NCI-H2196 (cell line): ENCODE measurements at regions not wholly inside any gene's neighbourhood (a gene's known extent, or its start where the extent isn't known, plus 50 kb on each side); places are given as distances from the start of the nearest gene placed in this dataset.
A peak's percentile ranks its signal among the peaks of the same experiment; 100 is the strongest.

Experiments
- DNase-seq: peaks from one replicate; lab custom pipeline; 2025; ENCODE audit not compliant: unreplicated experiment; lab: John Stamatoyannopoulos, UW

- no peak for DNase-seq
Measured at GRCh38 chr2:12163866-12164265, 417.4 kb downstream of the LPIN1 start.

- no peak for DNase-seq
Measured at GRCh38 chr2:12164689-12165088, 418.3 kb downstream of the LPIN1 start.

DNA sequence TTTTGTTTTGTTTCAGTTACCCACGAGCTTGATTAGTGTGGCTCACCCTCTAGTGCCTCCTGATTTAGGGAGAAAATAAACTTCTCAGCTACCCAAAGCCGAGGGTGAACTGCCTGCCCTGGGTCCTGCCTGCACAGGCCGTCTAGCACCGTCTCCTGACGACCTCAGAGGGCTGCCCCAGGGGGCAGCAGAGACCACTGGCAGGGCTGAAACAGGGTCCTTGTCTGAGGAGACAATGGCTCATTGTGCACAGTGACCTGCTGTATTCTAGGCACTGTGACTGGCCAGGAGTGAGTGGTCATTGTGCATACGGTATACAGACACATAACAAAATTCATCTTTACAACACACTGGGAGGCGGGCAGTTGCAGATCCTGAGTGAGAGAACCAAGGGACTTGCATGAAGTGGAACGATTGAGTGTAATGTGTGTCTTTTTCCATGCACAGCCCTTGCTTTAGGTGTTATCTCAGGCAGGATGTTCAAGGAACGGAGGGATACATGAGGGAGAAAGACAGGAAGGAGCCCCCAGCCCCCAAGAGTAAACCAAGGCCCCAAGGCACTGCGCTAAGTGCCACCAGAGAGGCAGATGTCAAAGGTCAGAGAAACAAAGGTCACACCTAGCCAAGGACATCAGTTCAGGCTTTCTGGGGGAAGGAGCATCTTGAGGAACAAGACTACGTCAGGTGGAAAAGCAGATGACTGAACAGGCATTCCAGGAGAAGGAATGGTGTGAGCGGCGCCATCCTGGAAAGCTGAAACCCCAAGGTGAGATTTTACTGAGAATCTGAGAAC is 421.3 kb downstream of the LPIN1 start:
- no peak for DNase-seq

- no peak for DNase-seq
Measured at GRCh38 chr2:12168354-12168753, 421.9 kb downstream of the LPIN1 start.

- peak; percentile 24 for DNase-seq
Measured at GRCh38 chr2:12168791-12169388, 422.5 kb downstream of the LPIN1 start.

DNA sequence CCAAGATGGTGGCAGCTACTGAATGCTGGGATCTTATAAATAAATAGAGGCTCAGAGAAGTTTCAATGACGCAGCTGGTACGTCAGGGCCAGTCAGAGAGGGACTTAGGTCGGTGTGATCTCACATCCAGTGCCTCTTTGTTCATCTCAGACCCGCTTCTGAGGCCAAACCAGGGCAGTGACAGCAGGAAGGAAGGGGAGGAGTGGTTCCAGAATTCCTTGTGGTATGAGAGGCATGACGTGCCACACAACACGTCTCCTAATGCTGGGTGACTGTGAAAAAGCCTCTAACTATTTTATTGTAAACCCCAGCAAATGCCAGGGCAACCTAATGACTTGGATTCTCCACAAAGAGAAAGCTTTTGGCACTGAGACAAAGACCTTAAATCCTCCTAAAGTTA is 423.3 kb downstream of the LPIN1 start:
- no peak for DNase-seq

GRCh38 chr2:12170121-12170520 is 423.7 kb downstream of the LPIN1 start:
- DNase-seq: no peak

GRCh38 chr2:12173271-12173942 is 427.0 kb downstream of the LPIN1 start:
- DNase-seq: no peak

DNA sequence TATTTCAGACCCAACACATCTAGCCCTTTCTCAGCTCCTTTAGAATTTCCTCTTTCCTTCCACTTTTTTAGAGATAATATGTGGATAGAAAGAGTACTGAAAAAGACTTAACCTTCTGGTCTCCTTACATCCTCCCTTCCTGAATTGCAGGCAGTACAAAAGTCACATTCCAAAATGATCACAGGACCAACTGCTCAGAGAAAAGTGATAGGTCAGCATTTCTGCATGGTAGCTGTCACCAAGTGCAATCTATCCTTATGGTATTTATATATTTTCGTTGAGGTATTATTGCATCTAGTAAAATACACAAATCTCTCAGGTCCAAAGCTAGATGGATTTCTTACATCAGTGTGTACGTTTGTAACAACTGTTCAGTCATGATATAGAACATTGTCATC is 427.5 kb downstream of the LPIN1 start:
- DNase-seq: no peak

DNA sequence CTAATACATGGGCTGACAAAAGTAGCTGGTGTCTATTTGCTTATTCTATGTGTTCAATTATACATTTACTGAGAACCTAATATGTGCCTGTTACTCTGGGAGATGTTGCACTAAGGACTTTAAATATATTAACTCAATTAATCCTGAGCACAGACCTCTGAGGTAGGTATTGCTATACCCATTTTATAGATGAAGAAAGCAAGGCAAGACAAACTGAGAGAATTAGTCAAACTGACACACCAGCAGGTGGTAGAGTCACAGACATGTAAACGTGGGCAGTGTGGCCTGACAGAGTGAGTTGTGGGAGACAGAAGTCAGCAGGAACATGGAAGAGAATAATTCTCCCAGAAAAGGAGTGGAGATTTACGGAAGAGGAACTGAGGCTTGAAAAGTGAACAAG is 428.9 kb downstream of the LPIN1 start:
- DNase-seq: no peak

- DNase-seq: peak; percentile 36
Measured at GRCh38 chr2:12176623-12177454, 430.4 kb downstream of the LPIN1 start.

DNA sequence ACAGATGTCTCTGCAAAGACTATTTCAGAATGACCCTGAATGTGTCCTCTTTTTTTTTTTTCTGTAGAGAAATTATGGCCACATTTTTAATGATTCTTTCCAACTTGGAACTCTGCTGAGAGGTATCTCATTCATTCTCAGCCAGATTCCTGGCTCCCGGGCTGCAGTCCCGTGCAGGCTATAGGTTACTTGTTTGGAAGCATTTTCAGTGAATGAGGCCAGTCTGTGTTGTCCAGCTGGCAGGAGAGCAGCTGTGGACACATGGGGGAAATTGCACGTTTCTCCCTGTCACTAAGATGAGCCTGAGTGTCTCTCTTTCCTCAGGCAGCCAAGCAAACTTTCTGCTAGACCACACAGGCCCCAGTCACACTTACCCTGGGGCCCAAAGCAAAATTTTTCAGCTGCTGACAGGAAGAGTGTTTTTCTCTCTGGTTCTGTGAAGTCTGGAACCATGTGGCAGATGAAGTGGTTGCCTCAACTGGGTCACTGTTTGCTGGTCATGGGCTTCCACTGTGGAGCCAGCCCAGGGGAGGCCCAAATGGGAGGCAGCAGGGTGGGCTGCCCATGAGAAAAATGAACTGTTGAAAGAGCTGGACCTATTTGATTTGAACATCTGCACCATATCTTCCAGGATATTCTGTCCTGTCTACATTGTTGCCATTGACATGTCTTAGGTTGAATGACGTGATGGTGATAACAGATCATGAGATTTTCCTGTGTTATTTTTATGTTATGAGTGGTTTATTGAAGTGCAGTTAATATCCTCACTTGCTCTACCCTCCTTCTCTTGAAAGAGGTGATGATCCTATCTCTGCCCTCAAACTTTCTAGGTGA is 431.2 kb downstream of the LPIN1 start:
- no peak for DNase-seq

DNA sequence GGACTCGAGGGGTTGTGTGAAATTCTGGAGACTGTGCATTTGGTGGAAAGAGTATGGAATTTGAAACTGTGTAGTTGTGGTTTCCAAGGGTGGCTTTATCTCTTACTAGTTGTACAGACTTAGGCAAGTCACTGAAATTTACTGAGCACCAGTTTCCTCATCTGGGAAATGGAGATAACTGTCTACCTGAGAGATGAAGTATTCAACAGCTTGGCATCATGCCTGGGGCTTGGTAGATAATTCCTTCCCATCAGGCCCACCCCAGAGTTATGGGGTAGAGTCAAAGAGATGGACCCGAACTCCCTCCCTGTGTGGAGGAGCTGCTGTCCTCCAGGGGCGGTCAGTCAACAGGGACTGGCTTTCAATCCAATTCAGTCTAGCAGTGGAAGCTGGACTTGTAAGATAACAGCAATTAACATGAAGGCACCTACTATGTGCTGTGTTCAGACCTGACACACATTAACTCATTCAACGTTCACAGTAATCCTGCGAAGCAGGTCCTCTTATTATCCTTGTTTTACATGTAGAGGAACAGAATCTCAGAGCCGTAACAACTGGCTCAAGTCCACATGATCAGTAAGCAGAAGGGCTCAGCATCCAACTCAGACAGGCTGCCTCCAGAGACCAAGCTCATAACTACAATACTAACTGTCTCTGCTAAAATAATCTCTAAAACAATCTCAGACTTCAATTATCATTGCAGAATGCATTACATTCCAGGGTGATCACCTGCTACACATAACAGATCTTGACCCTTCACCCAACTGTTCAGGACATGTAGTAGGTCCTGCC is 432.1 kb downstream of the LPIN1 start:
- no peak for DNase-seq

DNA sequence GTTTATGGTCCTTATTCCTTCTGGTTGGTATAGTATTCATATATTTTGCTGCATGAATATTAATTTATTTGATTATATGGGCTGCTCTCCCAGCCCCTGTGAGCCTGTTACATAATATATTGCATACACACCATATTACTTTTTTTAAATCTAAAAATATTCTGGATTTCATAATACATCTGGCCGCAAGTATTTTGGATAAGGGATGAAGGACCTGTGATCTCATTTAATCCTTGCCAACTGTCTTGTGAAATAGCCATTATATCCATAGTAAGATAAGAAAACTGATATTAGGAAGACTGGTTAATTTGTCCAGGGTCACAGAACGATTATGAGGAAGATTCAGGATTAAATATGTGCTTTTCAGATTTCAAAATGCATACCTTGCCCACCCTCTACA is 433.6 kb downstream of the LPIN1 start:
- DNase-seq: no peak

DNA sequence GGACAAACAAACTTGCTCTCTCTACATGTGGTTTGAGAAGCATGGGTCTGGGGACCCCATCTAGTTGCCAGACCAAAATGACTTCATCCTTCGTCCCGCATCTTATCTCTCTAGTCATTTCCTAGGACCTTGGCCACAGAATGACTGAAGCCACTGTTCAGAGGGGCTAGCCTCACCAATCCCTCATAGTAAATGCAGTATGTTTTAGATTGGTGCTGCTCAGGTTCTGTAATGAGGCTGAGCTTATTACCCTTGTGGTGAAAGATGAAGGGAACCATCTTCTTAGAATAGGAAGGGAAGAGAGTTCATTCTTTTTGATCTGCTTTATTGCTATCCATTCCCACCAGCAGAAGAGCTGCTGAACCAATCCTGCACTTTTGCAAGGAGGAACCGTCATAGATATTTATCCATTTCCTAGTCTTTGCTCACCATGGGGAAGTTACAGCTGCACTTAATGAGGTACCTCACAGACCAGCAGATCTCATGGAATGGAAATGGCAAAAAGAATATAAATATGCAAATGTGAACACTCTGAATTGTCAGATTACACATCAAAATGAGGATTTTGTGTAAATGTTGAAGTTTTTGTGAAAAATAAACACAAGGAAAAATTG is 436.7 kb downstream of the LPIN1 start:
- no peak for DNase-seq

DNA sequence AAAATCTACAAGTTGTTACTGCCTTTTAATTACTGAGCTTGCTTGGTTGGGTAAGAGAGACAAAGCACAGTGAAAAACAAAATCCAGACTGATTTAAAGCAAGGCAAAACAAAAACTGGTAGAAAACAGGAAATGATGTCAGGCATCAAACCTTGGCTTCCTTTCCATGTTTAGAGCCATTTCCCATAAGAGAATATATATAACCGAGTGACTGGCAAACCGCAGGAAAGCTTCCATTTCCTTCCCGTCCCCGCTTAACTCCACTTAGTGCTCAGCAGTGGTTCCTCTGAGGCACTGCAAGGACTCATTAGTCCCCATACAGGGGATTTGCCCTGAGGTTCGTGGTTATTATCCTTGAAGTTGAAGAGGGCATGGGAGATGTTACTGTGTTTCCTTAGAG is 446.3 kb downstream of the LPIN1 start:
- DNase-seq: no peak

DNA sequence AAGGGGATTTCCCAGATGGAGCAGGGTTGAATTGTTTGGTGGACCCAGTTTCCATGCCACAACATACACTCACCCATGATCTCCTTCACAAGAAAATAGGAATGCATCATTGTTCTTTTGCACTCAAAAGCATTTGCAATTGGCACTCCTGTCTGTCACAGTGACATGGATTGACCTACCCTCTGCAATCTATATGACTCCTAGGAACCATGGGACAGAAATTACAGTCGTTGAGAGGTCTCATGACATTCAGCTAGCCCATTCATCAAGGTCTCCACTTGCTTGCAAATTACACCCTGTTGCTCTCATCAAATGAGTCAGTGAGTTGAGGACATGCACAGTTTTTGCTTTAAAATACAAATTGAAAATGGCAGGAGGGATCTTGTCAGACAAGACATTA is 448.5 kb downstream of the LPIN1 start:
- no peak for DNase-seq

DNA sequence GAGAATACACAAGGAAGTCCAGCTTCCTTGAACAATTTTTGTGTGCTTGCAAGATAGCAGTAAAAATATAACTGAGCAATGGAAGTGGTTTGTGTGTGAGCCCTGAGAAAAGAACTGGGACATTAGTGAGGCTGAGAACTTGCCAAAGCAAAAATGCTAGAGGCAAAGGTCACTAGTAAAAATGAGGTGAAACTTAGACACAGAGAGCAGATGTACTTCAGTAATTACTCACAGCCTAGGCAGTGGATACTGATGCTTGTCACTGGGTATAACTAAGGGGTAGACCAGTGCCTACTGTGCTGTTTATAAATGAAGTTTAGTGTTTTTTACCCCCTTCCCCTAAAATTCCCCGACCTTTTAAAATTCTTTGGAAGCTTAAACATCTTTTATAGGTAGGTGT is 450.1 kb downstream of the LPIN1 start:
- no peak for DNase-seq

DNA sequence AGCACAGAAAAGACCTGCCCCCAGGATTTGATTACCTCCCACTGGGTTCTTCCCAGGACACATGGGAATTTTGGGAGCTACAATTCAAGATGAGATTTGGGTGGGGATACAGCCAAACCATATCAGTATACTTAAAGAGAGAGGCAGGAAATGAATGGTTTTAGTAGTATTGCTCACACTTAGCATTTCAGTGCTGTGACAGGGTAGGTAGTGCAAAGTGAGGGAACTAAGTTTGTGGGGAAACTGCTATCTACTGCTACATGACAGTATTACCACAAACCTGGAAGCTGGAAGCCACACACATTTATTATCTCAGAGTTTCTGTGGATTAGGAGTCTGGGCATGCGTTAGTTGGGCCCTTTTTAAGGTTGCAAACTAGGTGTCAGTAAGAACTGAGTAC is 450.7 kb downstream of the LPIN1 start:
- no peak for DNase-seq
